Calu3 (cell line): ENCODE measurements at regions not wholly inside any gene's neighbourhood (a gene's known extent, or its start where the extent isn't known, plus 50 kb on each side); places are given as distances from the start of the nearest gene placed in this dataset.

Experiments used
- BruUV-seq: library from RNA; stranded (reverse); fragments of 400-500 nt; replicated peaks from 2 replicates; lab custom pipeline; 2021; lab: Mats Ljungman, UMichigan
- CTCF ChIA-PET: fragments of 300-600 bp; sonication (Branson Sonifier 250); formaldehyde crosslinking; loops from one replicate; lab custom pipeline; 2022; ENCODE audit warnings: antibody characterized with exemption; lab: Charles Lee
- DNase-seq: peaks from one replicate; pipeline ENCODE4 v3.0.0; 2022
- H3K27ac Mint-ChIP-seq: one replicate; pipeline ENCODE4 v1.8.0; 2022; ENCODE audit warnings: mixed read lengths; ENCODE audit not compliant: unreplicated experiment
- H3K27me3 Mint-ChIP-seq: one replicate; pipeline ENCODE4 v1.8.0; 2022; ENCODE audit warnings: mixed read lengths; ENCODE audit not compliant: unreplicated experiment
- H3K36me3 Mint-ChIP-seq: one replicate; pipeline ENCODE4 v1.8.0; 2022; ENCODE audit warnings: mild to moderate bottlenecking, moderate library complexity, mixed read lengths; ENCODE audit not compliant: insufficient read depth, unreplicated experiment
- H3K4me1 Mint-ChIP-seq: one replicate; pipeline ENCODE4 v1.8.0; 2022; ENCODE audit warnings: mild to moderate bottlenecking, low read depth, mixed read lengths; ENCODE audit not compliant: unreplicated experiment
- H3K4me3 Mint-ChIP-seq: one replicate; pipeline ENCODE4 v1.8.0; 2022; ENCODE audit warnings: mild to moderate bottlenecking, low read depth, moderate library complexity, mixed read lengths; ENCODE audit not compliant: unreplicated experiment
- H3K9me3 Mint-ChIP-seq: one replicate; pipeline ENCODE4 v1.8.0; 2022; ENCODE audit warnings: low read depth, mixed read lengths; ENCODE audit not compliant: unreplicated experiment
- CTCF ChIP-seq: fragments of 200-600 bp; IDR thresholded peaks from one replicate; pipeline ENCODE4 v1.8.0; 2022; ENCODE audit warnings: antibody characterized with exemption; ENCODE audit not compliant: unreplicated experiment
- intact Hi-C: fragments of 100-400 bp; cut with micrococcal nuclease; formaldehyde crosslinking; loops from one replicate; pipeline ENCODE4 v1.10.0; 2022; ENCODE audit not compliant: unreplicated experiment

GRCh38 chr20:6558341-6558740, 209.1 kb upstream of the BMP2 start:
- no peak for DNase-seq

GRCh38 chr20:6533761-6534479, 233.6 kb upstream of the BMP2 start:
- Mint-ChIP-seq H3K4me1 (peaks cover 9% of the 10 kb centered on the region), H3K9me3 (no peaks in the 10 kb centered on the region), H3K27me3 (no peaks in the 10 kb centered on the region), H3K27ac (no peak overlapping the region), H3K4me3 (no peak overlapping the region), H3K36me3 (no peaks in the 10 kb centered on the region)
- no TSS peak for BruUV-seq
- CTCF ChIA-PET: no interaction called here
- intact Hi-C loops: no loop called here
- DNase-seq: no peak
- no peak for TF ChIP-seq CTCF

More at GRCh38 chr20:6558341-6558740, 209.1 kb upstream of the BMP2 start:
- CTCF ChIA-PET: interaction anchor here (0.8 to 1.4 kb wide), 2 partner anchors 177 to 293 kb away, joined by 3 to 4 read pairs; no protein-coding TSS in a partner anchor
- TF ChIP-seq CTCF: no peak
- no peak overlapping the region for H3K27ac Mint-ChIP-seq
- H3K36me3 Mint-ChIP-seq: no peaks in the 10 kb centered on the region
- intact Hi-C loops: no loop called here
- H3K27me3 Mint-ChIP-seq: no peaks in the 10 kb centered on the region
- no peaks in the 10 kb centered on the region for H3K9me3 Mint-ChIP-seq
- H3K4me1 Mint-ChIP-seq: no peaks in the 10 kb centered on the region
- no TSS peak for BruUV-seq
- no peak overlapping the region for H3K4me3 Mint-ChIP-seq

GRCh38 chr20:6533351-6533750, 234.1 kb upstream of the BMP2 start:
- TF ChIP-seq CTCF: no peak
- CTCF ChIA-PET: no interaction called here
- no peak for DNase-seq
- BruUV-seq: no TSS peak
- Mint-ChIP-seq H3K4me1 (peaks cover 9% of the 10 kb centered on the region), H3K27ac (no peak overlapping the region), H3K36me3 (no peaks in the 10 kb centered on the region), H3K9me3 (no peaks in the 10 kb centered on the region), H3K4me3 (no peak overlapping the region), H3K27me3 (no peaks in the 10 kb centered on the region)
- intact Hi-C loops: no loop called here

GRCh38 chr20:6530779-6531315, 236.6 kb upstream of the BMP2 start:
- Mint-ChIP-seq H3K9me3 (no peaks in the 10 kb centered on the region), H3K27ac (no peak overlapping the region), H3K36me3 (no peaks in the 10 kb centered on the region), H3K4me1 (peaks cover 9% of the 10 kb centered on the region), H3K4me3 (no peak overlapping the region), H3K27me3 (no peaks in the 10 kb centered on the region)
- DNase-seq: no peak
- CTCF ChIA-PET: no interaction called here
- intact Hi-C loops: no loop called here
- no peak for TF ChIP-seq CTCF
- no TSS peak for BruUV-seq
